Heart left ventricle (tissue), 13 donors: ENCODE measurements at regions not wholly inside any gene's neighbourhood (a gene's known extent, or its start where the extent isn't known, plus 50 kb on each side); places are given as distances from the start of the nearest gene placed in this dataset.

ENCODE experiments used
- POLR2A ChIP-seq, 2 donors: fragments of 450-650 bp; IDR thresholded peaks; one replicate each; pipeline ENCODE4 v1.6.1; 2017; ENCODE audit warnings: antibody characterized with exemption in 2 of 2, mild to moderate bottlenecking in 2 of 2, moderate library complexity in 2 of 2
- TF ChIP-seq, protein P1 (sequence below), 12 donors: fragments of 200-600 bp; sonication (generic) in 4 of 12; IDR thresholded peaks; one replicate each; pipeline versions ENCODE4 v1.5.0 to v1.8.0; 2018 to 2022; ENCODE audit warnings: antibody characterized with exemption in 12 of 12, mild to moderate bottlenecking in 5 of 12
- donor health status: ischemic (EF 13 %, LVEDD 7.1; RV severe dilation, severe dysfunction).
- donor health status: DM: no; HTN: yes; CAD: no.
- donor health status: DM: no; HTN: no; CAD: no.
- donor health status: ischemic (EF 25% LVEDD 6.9; RV normal size, moderate dysfunction).
- donor health status: ischemic (EF 25% LVEDD 5.7; RV mildly dilated, moderate dysfunction).
- donor health status: ischemic (EF 35%, LVEDD 5.7; RV mildly dilated, moderate dysfunction).
- donor health status: nonischemic (EF 11% LVEDD 7.7; RV severe dilation, severe dysfunction).
- donor health status: DM: yes; HTN: yes; CAD: no.
- donor health status: PGD.
- donor health status: ischemic (EF 29% LVEDD 5.4; RV normal size, mild dysfunction).
- donor health status: nonischemic (EF 23%, LVEDD 6.1; RV moderate dilation, normal function).

DNA sequence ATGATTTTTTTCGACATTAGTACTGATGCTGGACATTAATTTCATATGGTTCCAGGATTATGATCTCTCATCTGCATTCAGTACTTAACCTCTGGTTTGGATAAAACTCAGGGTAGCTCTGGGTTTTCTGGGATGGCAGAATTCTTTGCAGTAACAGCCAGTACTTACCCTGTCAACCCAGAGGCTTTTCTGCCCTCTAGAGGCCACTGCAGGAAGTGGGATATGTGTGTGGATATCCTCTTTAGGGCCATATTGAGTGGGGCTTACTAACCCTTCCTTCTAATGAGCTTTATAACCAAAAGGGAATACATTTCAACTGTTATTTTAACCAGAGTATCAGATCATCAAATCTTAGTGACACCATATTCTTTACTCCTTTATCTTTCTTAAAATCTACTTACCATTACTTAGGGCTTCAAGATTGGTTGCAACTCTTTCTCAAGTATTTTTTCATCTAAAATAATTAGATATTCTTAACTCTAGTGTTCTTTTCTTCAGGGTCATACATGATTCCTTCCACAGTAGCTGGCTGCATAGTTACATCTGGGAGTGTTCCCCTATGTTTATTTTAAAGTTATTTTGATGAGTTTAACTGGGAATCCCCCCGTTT, 488.0 kb upstream of the STXBP6 start:
- TF ChIP-seq, protein P1, sequence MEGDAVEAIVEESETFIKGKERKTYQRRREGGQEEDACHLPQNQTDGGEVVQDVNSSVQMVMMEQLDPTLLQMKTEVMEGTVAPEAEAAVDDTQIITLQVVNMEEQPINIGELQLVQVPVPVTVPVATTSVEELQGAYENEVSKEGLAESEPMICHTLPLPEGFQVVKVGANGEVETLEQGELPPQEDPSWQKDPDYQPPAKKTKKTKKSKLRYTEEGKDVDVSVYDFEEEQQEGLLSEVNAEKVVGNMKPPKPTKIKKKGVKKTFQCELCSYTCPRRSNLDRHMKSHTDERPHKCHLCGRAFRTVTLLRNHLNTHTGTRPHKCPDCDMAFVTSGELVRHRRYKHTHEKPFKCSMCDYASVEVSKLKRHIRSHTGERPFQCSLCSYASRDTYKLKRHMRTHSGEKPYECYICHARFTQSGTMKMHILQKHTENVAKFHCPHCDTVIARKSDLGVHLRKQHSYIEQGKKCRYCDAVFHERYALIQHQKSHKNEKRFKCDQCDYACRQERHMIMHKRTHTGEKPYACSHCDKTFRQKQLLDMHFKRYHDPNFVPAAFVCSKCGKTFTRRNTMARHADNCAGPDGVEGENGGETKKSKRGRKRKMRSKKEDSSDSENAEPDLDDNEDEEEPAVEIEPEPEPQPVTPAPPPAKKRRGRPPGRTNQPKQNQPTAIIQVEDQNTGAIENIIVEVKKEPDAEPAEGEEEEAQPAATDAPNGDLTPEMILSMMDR (IDR thresholded peaks at IDR 0.05) = peak in 5 of 12 donors; percentile 22 to 34 (median 25)
- TF ChIP-seq POLR2A (IDR thresholded peaks at IDR 0.05) = no peak
